HG03378 (cell line): ENCODE measurements at regions not wholly inside any gene's neighbourhood (a gene's known extent, or its start where the extent isn't known, plus 50 kb on each side); places are given as distances from the start of the nearest gene placed in this dataset.
"Not testable (repeated sequence)": the region's sequence is repeated elsewhere in the genome, so short reads cannot be mapped to it uniquely, and the experiment has no call there.

Experiments
- ATAC-seq: cut with Tn5 transposase; IDR thresholded peaks from one replicate; pipeline ENCODE4 v1.9.1; 2021; ENCODE audit warnings: mild to moderate bottlenecking, moderate library complexity; ENCODE audit not compliant: unreplicated experiment

DNA sequence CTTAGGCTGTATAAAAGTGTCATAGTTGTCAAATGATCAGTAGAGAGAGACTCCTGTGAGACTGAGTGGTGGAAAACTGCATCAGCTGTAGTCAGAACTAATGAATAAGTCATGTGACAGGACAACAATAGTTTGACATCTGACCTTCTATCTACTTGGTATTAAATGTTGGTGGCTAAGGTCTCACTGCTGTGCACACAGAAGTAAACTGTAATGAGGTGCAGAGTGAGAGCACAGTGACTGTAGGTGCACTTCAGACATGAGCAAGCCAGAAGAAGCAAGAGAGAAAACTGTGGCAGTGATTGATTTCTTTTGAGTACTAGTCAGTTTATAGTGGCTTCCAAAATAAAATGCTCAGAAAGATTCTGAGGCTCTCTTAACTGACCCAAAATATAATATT, 803.6 kb downstream of the RAPGEF2 start:
- ATAC-seq, result no peak

DNA sequence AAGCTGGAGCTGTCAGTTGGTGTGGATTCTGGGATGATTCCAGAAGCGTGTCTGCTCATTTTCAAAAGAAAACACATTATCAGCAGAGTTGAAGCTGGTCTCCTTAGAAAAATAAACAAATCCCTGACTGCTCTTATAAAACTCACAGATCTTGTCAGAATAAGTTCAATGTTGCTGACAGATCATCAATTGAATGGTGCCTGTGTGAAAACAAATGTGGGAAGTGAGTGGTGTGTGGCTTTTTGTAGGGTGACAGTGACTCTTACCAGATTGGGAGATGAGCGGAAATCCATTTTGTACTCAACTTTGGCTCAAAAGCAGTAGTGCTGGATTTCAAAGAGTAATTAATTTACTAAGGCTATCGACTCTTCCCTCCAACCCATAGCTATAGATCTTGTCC, 807.8 kb downstream of the RAPGEF2 start:
- ATAC-seq, result no peak

- no peak for ATAC-seq
These were observed 819.2 kb downstream of the RAPGEF2 start for GRCh38 chr4:159922119-159922518.

GRCh38 chr4:159925770-159926169, 822.9 kb downstream of the RAPGEF2 start:
- no peak for ATAC-seq

- no peak for ATAC-seq
These were observed 824.0 kb downstream of the RAPGEF2 start for GRCh38 chr4:159926871-159927270.

- ATAC-seq, result no peak
These were observed 824.9 kb downstream of the RAPGEF2 start for GRCh38 chr4:159927781-159928180.

DNA sequence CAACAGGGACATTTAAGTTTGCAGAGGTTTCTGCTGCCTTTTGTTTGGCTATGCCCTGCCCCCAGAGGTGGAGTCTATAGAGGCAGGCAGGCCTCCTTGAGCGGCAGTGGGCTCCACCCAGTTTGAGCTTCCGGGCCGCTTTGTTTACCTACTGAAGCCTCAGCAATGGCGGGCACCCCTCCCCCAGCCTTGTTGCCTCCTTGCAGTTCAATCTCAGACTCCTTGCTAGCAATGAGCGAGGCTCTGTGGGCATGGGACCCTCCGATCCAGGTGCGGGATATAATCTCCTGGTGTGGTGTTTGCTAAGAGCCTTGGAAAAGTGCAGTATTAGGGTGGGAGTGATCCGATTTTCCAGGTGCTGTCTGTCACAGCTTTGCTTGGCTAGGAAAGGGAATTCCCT, 831.7 kb downstream of the RAPGEF2 start:
- not testable (repeated sequence) for ATAC-seq

GRCh38 chr4:159937595-159937994, 834.7 kb downstream of the RAPGEF2 start:
- ATAC-seq, result peak; percentile 99

DNA sequence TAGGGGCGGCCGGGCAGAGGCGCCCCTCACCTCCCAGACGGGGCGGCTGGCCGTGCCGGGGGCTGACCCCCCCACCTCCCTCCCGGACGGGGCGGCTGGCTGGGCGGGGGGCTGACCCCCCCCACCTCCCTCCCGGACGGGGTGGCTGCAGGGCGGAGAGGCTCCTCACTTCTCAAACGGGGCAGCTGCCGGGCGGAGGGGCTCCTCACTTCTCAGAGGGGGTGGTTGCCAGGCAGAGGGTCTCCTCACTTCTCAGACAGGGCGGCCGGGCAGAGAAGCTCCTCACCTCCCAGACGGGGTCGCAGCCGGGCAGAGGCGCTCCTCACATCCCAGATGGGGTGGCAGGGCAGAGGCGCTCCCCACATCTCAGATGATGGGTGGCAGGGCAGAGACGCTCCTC, 836.8 kb downstream of the RAPGEF2 start:
- ATAC-seq, result not testable (repeated sequence)

DNA sequence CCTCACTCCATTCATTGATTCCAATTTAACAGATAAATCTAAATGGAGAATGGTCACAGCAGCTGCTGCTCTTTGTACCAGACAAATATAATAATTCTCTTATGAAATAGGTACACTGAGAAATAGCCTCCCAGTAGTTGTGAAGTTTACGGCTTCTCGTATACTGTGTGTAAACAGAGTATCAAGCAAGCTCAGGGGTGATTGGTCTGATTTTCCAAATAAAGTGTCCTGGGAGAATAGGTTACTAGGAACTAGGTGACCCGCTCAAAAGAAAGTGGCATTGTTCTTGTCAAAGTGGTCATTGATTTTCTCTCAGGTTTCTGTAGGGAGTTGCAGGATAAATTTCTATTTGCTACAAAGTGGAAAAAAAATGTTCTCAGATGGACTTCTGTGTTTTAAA, 838.2 kb downstream of the RAPGEF2 start:
- ATAC-seq, result no peak

DNA sequence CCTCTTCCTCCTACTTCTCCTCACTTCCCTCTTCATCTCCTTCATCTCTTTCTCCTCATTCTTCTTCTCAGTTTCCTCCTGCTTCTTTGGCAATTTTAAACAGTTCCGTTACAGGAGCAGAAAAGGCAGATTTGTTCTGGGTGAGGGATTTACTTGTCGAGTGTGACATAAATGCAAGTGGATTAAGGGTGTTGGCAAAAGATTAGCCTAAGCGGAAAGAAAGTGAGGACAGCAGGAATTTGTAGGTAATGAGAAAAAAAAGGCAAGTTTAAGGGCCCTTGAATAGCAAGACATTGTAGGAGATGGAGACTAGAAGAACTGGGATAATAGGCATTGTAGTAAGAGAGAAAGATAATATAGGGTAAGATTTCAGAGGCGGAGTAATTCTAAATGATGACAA, 841.6 kb downstream of the RAPGEF2 start:
- no peak for ATAC-seq

DNA sequence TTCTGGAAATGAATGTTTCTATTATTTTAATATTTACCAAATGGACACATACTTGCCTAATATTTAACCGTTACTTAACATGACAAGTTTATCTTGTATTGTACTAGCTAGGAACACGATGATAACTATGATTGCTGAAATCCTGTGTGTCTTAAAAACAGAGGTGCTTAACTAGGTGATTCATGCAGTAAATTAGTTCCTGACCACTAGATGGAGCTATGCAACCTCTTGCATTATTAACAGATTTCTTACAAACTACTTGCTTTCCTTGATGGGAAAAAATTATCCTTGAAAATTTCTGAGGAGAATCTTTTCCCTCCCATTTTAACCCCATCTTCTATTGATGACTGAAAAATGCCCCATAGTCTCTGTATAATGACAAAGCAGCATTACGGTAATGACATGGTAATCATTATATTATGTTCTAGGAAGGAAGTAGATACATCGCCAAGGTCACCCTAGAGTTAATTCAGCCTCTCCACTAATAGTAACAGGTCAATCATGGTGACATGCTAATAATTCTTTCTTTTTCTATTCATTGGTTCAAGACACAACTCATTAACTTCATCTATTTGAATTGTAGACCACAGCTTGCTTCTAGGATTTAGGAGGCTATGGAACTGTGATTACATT, 844.2 kb downstream of the RAPGEF2 start:
- peak; percentile 75 for ATAC-seq

- ATAC-seq, result no peak
These were observed 847.8 kb downstream of the RAPGEF2 start for GRCh38 chr4:159950707-159951106.

DNA sequence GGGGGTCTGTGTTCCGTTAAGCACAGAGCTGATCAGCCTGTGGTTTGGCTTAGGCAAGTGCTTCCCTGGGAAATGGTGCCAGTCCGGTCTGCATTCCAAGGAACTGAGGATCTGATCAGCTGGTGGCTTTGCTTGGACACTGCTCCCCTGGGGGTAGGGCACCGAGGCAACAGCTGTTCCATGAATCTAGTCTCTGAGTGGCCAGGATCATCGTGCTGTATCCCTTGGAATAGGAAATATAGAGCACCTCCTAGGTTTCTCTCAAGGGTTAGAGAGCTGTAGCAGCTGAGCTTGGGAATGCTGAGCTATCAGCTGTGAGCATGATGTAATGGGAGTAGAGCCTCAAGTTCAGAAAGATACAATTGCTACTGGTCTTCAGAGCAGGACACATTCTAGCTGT, 863.9 kb downstream of the RAPGEF2 start:
- ATAC-seq, result no peak

- ATAC-seq, result not testable (repeated sequence)
These were observed 874.1 kb downstream of the RAPGEF2 start for GRCh38 chr4:159976871-159977482.

- ATAC-seq, result no peak
These were observed 875.2 kb downstream of the RAPGEF2 start for GRCh38 chr4:159977907-159978617.

DNA sequence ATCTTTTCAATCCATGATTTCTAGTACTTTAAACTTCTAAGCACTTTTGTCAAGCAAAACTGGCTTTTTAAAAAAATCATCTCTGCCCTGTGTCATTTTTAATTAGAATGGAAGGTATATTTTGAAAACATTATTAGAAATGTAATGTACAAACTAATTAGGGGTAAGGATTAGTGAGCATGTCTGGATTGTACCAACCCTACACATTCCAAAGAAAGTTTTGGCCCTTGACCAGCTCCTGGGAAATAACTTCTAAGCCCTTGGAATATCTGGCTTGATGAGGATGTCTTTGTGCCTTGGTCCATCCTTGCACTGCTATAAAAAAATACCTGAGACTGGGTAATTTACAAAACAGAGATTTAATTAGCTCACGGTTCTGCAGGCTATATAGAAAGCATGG, 876.5 kb downstream of the RAPGEF2 start:
- no peak for ATAC-seq

DNA sequence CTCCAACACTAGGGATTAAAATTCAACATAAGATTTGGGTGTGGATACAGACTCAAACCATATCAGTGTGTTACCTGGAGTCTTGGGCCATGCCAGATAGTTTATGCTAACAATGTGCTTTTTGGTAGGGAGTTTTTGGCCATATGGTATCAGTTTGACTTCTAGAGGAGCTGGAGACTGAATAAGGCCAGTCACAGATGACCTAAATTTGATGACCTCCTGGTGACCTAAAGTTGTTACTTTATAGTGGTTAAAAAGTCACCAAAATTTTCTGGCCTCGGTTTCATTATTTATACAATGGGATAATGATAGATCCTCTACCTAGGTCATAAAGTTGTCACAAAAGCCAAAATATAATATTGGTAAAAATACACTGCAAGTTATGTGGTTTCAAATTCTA, 877.1 kb downstream of the RAPGEF2 start:
- ATAC-seq, result no peak

GRCh38 chr4:159980826-159981468, 878.1 kb downstream of the RAPGEF2 start:
- no peak for ATAC-seq

GRCh38 chr4:159981469-159981856, 878.6 kb downstream of the RAPGEF2 start:
- no peak for ATAC-seq

GRCh38 chr4:159983082-159983481, 880.2 kb downstream of the RAPGEF2 start:
- no peak for ATAC-seq
